ENCODE measurements at regions not wholly inside any gene's neighbourhood (a gene's known extent, or its start where the extent isn't known, plus 50 kb on each side); places are given as distances from the start of the nearest gene placed in this dataset.
A peak's percentile ranks its signal among the peaks of the same experiment; 100 is the strongest.

DNA sequence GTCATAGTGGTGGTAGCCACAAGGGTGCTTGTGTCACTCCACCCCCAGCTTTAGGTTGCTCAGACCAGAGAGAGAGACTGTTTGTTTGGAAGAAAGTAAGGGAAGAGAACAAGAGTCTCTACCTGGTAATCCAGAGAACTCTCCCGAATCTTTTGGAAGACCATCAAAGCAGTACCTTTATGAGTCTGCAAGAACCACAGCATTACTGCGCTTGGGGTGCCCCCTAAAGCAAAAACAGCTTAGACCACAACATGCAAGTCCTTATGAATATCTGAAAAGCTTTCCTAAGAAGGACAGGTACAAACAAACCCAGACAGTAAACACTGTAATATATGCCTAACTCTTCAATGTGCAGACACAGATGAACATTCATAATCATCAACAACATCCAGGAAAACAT is 1398.6 kb upstream of the C9orf72 start:
- Histone ChIP-seq H3K36me3 (ENCODE audit: insufficient read depth, low read length) (no peaks in the 10 kb centered on the region), H3F3A (ENCODE audit: low read depth) (no peaks in the 10 kb centered on the region), H3K4me1 (ENCODE audit: insufficient read depth, low read length, poor library complexity, severe bottlenecking) (no peaks in the 10 kb centered on the region), H3K79me2 (ENCODE audit: insufficient read depth, low read length) (no peaks in the 10 kb centered on the region), H3K4me3 (ENCODE audit: low read length, poor library complexity, severe bottlenecking) (no peak overlapping the region), H3K9me3 (ENCODE audit: insufficient read depth, low read depth, low read length) (no peaks in the 10 kb centered on the region), H3K9me2 (replicated peaks; ENCODE audit: low read depth, low read length) (no peaks in the 10 kb centered on the region), H3K27me3 (ENCODE audit: insufficient read depth, low read length, poor library complexity, severe bottlenecking) (no peaks in the 10 kb centered on the region), H3K9ac (ENCODE audit: low read depth, low read length, poor library complexity, severe bottlenecking) (no peak overlapping the region), H3K4me2 (ENCODE audit: low read depth, low read length, poor library complexity, severe bottlenecking) (no peak overlapping the region), H4K20me1 (ENCODE audit: insufficient read depth, low read length, poor library complexity, severe bottlenecking) (no peaks in the 10 kb centered on the region), H2AFZ (ENCODE audit: low read length) (no peak overlapping the region)
- TF ChIP-seq EZH2phosphoT487 (IDR thresholded peaks at IDR 0.05; ENCODE audit: borderline replicate concordance): no peak
- TF ChIP-seq, protein P1, sequence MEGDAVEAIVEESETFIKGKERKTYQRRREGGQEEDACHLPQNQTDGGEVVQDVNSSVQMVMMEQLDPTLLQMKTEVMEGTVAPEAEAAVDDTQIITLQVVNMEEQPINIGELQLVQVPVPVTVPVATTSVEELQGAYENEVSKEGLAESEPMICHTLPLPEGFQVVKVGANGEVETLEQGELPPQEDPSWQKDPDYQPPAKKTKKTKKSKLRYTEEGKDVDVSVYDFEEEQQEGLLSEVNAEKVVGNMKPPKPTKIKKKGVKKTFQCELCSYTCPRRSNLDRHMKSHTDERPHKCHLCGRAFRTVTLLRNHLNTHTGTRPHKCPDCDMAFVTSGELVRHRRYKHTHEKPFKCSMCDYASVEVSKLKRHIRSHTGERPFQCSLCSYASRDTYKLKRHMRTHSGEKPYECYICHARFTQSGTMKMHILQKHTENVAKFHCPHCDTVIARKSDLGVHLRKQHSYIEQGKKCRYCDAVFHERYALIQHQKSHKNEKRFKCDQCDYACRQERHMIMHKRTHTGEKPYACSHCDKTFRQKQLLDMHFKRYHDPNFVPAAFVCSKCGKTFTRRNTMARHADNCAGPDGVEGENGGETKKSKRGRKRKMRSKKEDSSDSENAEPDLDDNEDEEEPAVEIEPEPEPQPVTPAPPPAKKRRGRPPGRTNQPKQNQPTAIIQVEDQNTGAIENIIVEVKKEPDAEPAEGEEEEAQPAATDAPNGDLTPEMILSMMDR (conservative IDR thresholded peaks at IDR 0.05; ENCODE audit: low read length): peak; percentile 43

DNA sequence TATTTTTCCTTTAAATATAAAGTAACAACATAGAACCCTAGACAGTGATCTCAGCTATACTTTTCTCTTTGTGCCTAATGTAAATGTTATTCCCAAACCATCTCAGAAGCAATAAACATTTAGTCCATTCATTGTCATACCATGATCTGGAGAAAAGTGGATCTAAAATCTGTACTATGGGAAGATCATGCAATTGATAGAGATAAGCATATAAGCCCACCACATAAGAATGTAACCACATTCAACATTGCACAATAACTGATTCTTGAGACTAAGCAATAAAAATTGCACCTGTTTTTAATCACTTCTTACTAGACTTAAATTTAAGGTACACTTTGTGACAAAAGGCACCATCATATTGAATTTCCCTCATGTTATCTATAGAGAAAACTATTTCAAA is 1403.0 kb upstream of the C9orf72 start:
- no peak for TF ChIP-seq EZH2phosphoT487 (IDR thresholded peaks at IDR 0.05; ENCODE audit: borderline replicate concordance)
- TF ChIP-seq, protein P1 (conservative IDR thresholded peaks at IDR 0.05; ENCODE audit: low read length): no peak
- Histone ChIP-seq H3K9me3 (ENCODE audit: insufficient read depth, low read depth, low read length) (no peaks in the 10 kb centered on the region), H2AFZ (ENCODE audit: low read length) (no peak overlapping the region), H3K36me3 (ENCODE audit: insufficient read depth, low read length) (no peaks in the 10 kb centered on the region), H3K4me1 (ENCODE audit: insufficient read depth, low read length, poor library complexity, severe bottlenecking) (peaks cover 3% of the 10 kb centered on the region), H3K4me2 (ENCODE audit: low read depth, low read length, poor library complexity, severe bottlenecking) (no peak overlapping the region), H3K9ac (ENCODE audit: low read depth, low read length, poor library complexity, severe bottlenecking) (no peak overlapping the region), H3F3A (ENCODE audit: low read depth) (no peaks in the 10 kb centered on the region), H3K27me3 (ENCODE audit: insufficient read depth, low read length, poor library complexity, severe bottlenecking) (peaks cover 4% of the 10 kb centered on the region), H4K20me1 (ENCODE audit: insufficient read depth, low read length, poor library complexity, severe bottlenecking) (no peaks in the 10 kb centered on the region), H3K4me3 (ENCODE audit: low read length, poor library complexity, severe bottlenecking) (no peak overlapping the region), H3K9me2 (replicated peaks; ENCODE audit: low read depth, low read length) (no peaks in the 10 kb centered on the region), H3K79me2 (ENCODE audit: insufficient read depth, low read length) (no peaks in the 10 kb centered on the region)

DNA sequence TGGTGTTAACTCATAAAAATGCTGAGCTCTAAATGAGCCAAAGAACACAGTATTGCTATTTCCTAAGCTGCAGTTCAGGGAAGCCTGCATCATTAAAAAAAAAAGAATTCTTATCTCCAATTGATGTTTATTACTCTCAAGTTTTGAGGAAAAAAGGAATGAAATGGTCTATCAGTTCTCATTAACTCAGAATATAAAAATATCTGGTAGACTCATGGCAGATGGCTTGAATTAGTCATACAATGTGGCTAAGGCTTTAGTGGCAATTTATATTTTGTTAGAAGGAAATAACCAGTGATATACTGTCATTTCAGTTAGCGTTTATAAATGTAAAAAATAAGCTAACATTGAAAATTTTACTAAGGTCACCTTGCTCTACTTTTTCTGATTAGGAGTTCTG is 1403.4 kb upstream of the C9orf72 start:
- Histone ChIP-seq H3K4me1 (ENCODE audit: insufficient read depth, low read length, poor library complexity, severe bottlenecking) (peaks cover 3% of the 10 kb centered on the region), H3K9ac (ENCODE audit: low read depth, low read length, poor library complexity, severe bottlenecking) (no peak overlapping the region), H4K20me1 (ENCODE audit: insufficient read depth, low read length, poor library complexity, severe bottlenecking) (no peaks in the 10 kb centered on the region), H3K4me3 (ENCODE audit: low read length, poor library complexity, severe bottlenecking) (no peak overlapping the region), H3F3A (ENCODE audit: low read depth) (no peaks in the 10 kb centered on the region), H3K36me3 (ENCODE audit: insufficient read depth, low read length) (no peaks in the 10 kb centered on the region), H3K27me3 (ENCODE audit: insufficient read depth, low read length, poor library complexity, severe bottlenecking) (peaks cover 6% of the 10 kb centered on the region), H3K9me3 (ENCODE audit: insufficient read depth, low read depth, low read length) (no peaks in the 10 kb centered on the region), H3K79me2 (ENCODE audit: insufficient read depth, low read length) (no peaks in the 10 kb centered on the region), H2AFZ (ENCODE audit: low read length) (no peak overlapping the region), H3K4me2 (ENCODE audit: low read depth, low read length, poor library complexity, severe bottlenecking) (no peak overlapping the region), H3K9me2 (replicated peaks; ENCODE audit: low read depth, low read length) (no peaks in the 10 kb centered on the region)
- TF ChIP-seq, protein P1 (conservative IDR thresholded peaks at IDR 0.05; ENCODE audit: low read length): no peak
- TF ChIP-seq EZH2phosphoT487 (IDR thresholded peaks at IDR 0.05; ENCODE audit: borderline replicate concordance): no peak

Measured in Loucy (cell line).